ENCODE measurements at regions not wholly inside any gene's neighbourhood (a gene's known extent, or its start where the extent isn't known, plus 50 kb on each side); places are given as distances from the start of the nearest gene placed in this dataset.
"Not testable (repeated sequence)": the region's sequence is repeated elsewhere in the genome, so short reads cannot be mapped to it uniquely, and the experiment has no call there.

DNA sequence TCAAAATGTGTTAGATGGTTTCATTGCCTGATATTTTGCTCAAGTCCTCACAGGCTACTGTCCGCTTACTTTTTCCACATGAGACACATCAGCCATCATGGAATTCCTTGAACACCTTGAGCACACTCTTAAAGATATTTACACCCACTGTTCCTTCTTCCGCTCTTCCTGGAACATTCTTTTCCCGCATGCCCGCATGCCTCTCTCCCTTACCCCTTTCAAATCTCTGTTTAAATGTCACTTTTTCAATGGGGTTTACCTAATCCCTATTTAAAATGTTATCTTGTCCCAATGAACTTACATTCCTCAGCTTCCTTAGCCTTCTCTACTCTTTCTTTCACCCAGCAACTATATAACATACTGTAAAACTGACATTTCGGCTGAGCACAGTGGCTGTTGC, 503.3 kb upstream of the PTCHD4 start:
- Histone ChIP-seq H3K27ac (ENCODE audit: low read depth, low read length) (no peak overlapping the region), H3K4me3 (ENCODE audit: low read length) (no peak overlapping the region), H3K4me1 (ENCODE audit: insufficient read depth, low read length) (no peaks in the 10 kb centered on the region), H3K36me3 (ENCODE audit: insufficient read depth, low read length) (no peaks in the 10 kb centered on the region), H3K9me3 (ENCODE audit: low read length) (no peaks in the 10 kb centered on the region), H3K27me3 (ENCODE audit: insufficient read depth, low read length, poor library complexity, severe bottlenecking) (no peaks in the 10 kb centered on the region)
- H3K9me3 Mint-ChIP-seq, result peaks cover 2 to 17% (median 4%) of the 10 kb centered on the region in 5 donors
- CTCF ChIA-PET, result no interaction called here
- POLR2A ChIA-PET, result no interaction called here
- no peaks in the 10 kb centered on the region for H3K4me1 Mint-ChIP-seq
- H3K27ac Mint-ChIP-seq, result peak overlapping the region in 1 of 8 donors; percentile 38
- H3K27me3 Mint-ChIP-seq, result no peaks in the 10 kb centered on the region
- no peak overlapping the region for H3K4me3 Mint-ChIP-seq
- DNase-seq, result no peak
- no peaks in the 10 kb centered on the region for H3K36me3 Mint-ChIP-seq

DNA sequence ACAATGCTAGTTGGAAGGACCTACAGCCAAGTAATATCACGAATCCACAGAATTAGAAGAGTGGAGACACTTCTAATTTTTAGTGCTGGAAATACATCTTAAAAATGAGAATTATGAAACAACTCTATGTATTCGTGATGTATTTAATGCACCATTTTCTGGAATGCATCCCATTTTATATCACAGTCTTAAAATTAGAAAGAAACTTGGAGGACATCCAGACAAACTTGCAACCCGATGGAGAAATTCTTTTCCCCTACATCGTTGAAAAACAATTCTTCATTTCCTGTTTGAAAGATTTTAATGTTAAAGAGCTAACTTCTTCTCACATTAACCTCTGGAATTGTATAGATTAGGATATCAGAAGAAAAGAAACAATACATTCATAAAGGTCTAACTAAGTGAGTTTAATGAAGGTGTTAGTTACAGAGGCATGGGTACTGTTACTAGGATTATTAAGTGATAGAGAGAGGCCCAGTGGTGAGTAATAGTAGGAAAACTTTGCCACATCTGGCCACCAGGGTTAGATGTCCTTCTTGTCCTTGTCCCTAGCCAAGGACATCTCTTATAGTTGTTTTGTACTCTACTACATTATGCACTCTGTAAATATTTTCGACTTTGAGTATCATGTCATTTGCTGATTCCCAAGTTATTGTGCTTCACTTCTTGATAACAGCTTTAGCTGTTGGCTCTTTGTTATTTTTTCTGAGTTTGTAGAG, 502.4 kb upstream of the PTCHD4 start:
- CTCF ChIA-PET, result no interaction called here
- H3K9me3 Mint-ChIP-seq, result peaks cover 0 to 21% (median 5%) of the 10 kb centered on the region in 5 donors
- no peaks in the 10 kb centered on the region for H3K36me3 ChIP-seq (ENCODE audit: insufficient read depth, low read length)
- no peak overlapping the region for H3K4me3 ChIP-seq (ENCODE audit: low read length)
- POLR2A ChIA-PET, result no interaction called here
- H3K27ac Mint-ChIP-seq, result no peak overlapping the region
- DNase-seq, result no peak
- H3K4me1 ChIP-seq (ENCODE audit: insufficient read depth, low read length), result no peaks in the 10 kb centered on the region
- H3K27me3 Mint-ChIP-seq, result no peaks in the 10 kb centered on the region
- H3K27ac ChIP-seq (ENCODE audit: low read depth, low read length), result no peak overlapping the region
- H3K4me1 Mint-ChIP-seq, result no peaks in the 10 kb centered on the region
- no peaks in the 10 kb centered on the region for H3K9me3 ChIP-seq (ENCODE audit: low read length)
- H3K4me3 Mint-ChIP-seq, result no peak overlapping the region
- H3K36me3 Mint-ChIP-seq, result no peaks in the 10 kb centered on the region
- H3K27me3 ChIP-seq (ENCODE audit: insufficient read depth, low read length, poor library complexity, severe bottlenecking), result no peaks in the 10 kb centered on the region

- no peak for DNase-seq
- Histone ChIP-seq H3K4me1 (ENCODE audit: insufficient read depth, low read length) (no peaks in the 10 kb centered on the region), H3K4me3 (ENCODE audit: low read length) (no peak overlapping the region), H3K9me3 (ENCODE audit: low read length) (no peaks in the 10 kb centered on the region), H3K27ac (ENCODE audit: low read depth, low read length) (no peak overlapping the region), H3K36me3 (ENCODE audit: insufficient read depth, low read length) (no peaks in the 10 kb centered on the region), H3K27me3 (ENCODE audit: insufficient read depth, low read length, poor library complexity, severe bottlenecking) (no peaks in the 10 kb centered on the region)
- POLR2A ChIA-PET, result no interaction called here
- H3K4me3 Mint-ChIP-seq, result no peak overlapping the region
- CTCF ChIA-PET, result no interaction called here
- H3K9me3 Mint-ChIP-seq, result peaks cover 3 to 12% (median 4%) of the 10 kb centered on the region in 5 donors
- H3K36me3 Mint-ChIP-seq, result no peaks in the 10 kb centered on the region
- no peaks in the 10 kb centered on the region for H3K27me3 Mint-ChIP-seq
- no peaks in the 10 kb centered on the region for H3K4me1 Mint-ChIP-seq
- H3K27ac Mint-ChIP-seq, result no peak overlapping the region
These were observed 500.3 kb upstream of the PTCHD4 start for GRCh38 chr6:48611332-48611731.

DNA sequence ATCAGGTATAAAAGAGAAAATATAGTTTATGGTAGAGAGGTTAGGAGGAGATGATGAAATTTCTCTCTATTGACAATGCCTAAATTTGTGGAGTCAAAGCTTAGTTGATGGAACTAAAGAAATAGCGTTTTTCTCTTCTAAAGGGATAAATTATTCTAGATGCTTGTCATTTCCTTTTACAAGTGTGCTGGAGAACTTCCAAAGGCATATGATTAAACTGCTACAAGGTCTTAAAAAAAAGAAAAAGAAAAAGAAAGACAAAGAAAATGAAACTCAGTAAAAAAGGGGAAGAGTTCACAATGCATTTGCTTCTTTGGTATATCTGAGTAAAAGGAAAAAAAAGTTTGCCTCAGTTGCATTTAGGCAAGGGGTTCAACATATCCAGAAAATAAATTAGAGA, 499.8 kb upstream of the PTCHD4 start:
- no peak overlapping the region for H3K4me3 ChIP-seq (ENCODE audit: low read length)
- no peak overlapping the region for H3K4me3 Mint-ChIP-seq
- H3K4me1 ChIP-seq (ENCODE audit: insufficient read depth, low read length), result no peaks in the 10 kb centered on the region
- ChIA-PET POLR2A (no interaction called here), CTCF (no interaction called here)
- H3K27me3 ChIP-seq (ENCODE audit: insufficient read depth, low read length, poor library complexity, severe bottlenecking), result no peaks in the 10 kb centered on the region
- no peaks in the 10 kb centered on the region for H3K36me3 Mint-ChIP-seq
- no peak overlapping the region for H3K27ac Mint-ChIP-seq
- H3K4me1 Mint-ChIP-seq, result no peaks in the 10 kb centered on the region
- no peaks in the 10 kb centered on the region for H3K27me3 Mint-ChIP-seq
- no peaks in the 10 kb centered on the region for H3K36me3 ChIP-seq (ENCODE audit: insufficient read depth, low read length)
- H3K27ac ChIP-seq (ENCODE audit: low read depth, low read length), result no peak overlapping the region
- DNase-seq, result no peak
- no peaks in the 10 kb centered on the region for H3K9me3 ChIP-seq (ENCODE audit: low read length)
- H3K9me3 Mint-ChIP-seq, result peaks cover 3 to 14% (median 4%) of the 10 kb centered on the region in 5 donors

- Mint-ChIP-seq H3K4me1 (no peaks in the 10 kb centered on the region), H3K36me3 (no peaks in the 10 kb centered on the region), H3K4me3 (no peak overlapping the region), H3K27ac (no peak overlapping the region), H3K9me3 (peaks cover 4 to 12% (median 8%) of the 10 kb centered on the region in 5 donors), H3K27me3 (no peaks in the 10 kb centered on the region)
- no peak for DNase-seq
- POLR2A ChIA-PET, result no interaction called here
- H3K9me3 ChIP-seq (ENCODE audit: low read length), result no peaks in the 10 kb centered on the region
- no peak overlapping the region for H3K27ac ChIP-seq (ENCODE audit: low read depth, low read length)
- H3K4me3 ChIP-seq (ENCODE audit: low read length), result no peak overlapping the region
- H3K36me3 ChIP-seq (ENCODE audit: insufficient read depth, low read length), result no peaks in the 10 kb centered on the region
- no peaks in the 10 kb centered on the region for H3K4me1 ChIP-seq (ENCODE audit: insufficient read depth, low read length)
- no peaks in the 10 kb centered on the region for H3K27me3 ChIP-seq (ENCODE audit: insufficient read depth, low read length, poor library complexity, severe bottlenecking)
- CTCF ChIA-PET, result no interaction called here
These were observed 495.6 kb upstream of the PTCHD4 start for GRCh38 chr6:48606618-48607017.

GRCh38 chr6:48597951-48598350, 487.0 kb upstream of the PTCHD4 start:
- Histone ChIP-seq H3K4me3 (ENCODE audit: low read length) (no peak overlapping the region), H3K27ac (ENCODE audit: low read depth, low read length) (no peak overlapping the region), H3K27me3 (ENCODE audit: insufficient read depth, low read length, poor library complexity, severe bottlenecking) (no peaks in the 10 kb centered on the region), H3K4me1 (ENCODE audit: insufficient read depth, low read length) (no peaks in the 10 kb centered on the region), H3K9me3 (ENCODE audit: low read length) (no peaks in the 10 kb centered on the region), H3K36me3 (ENCODE audit: insufficient read depth, low read length) (no peaks in the 10 kb centered on the region)
- H3K27me3 Mint-ChIP-seq, result no peaks in the 10 kb centered on the region
- H3K4me3 Mint-ChIP-seq, result no peak overlapping the region
- H3K36me3 Mint-ChIP-seq, result no peaks in the 10 kb centered on the region
- H3K9me3 Mint-ChIP-seq, result peaks cover 4 to 16% (median 10%) of the 10 kb centered on the region in 5 donors
- DNase-seq, result no peak
- H3K27ac Mint-ChIP-seq, result no peak overlapping the region
- no peaks in the 10 kb centered on the region for H3K4me1 Mint-ChIP-seq
- ChIA-PET POLR2A (no interaction called here), CTCF (no interaction called here)

- no peaks in the 10 kb centered on the region for H3K4me1 ChIP-seq (ENCODE audit: insufficient read depth, low read length)
- H3K27ac ChIP-seq (ENCODE audit: low read depth, low read length), result no peak overlapping the region
- DNase-seq, result no peak
- no peaks in the 10 kb centered on the region for H3K4me1 Mint-ChIP-seq
- ChIA-PET POLR2A (no interaction called here), CTCF (no interaction called here)
- H3K27me3 ChIP-seq (ENCODE audit: insufficient read depth, low read length, poor library complexity, severe bottlenecking), result no peaks in the 10 kb centered on the region
- H3K9me3 ChIP-seq (ENCODE audit: low read length), result no peaks in the 10 kb centered on the region
- no peak overlapping the region for H3K27ac Mint-ChIP-seq
- H3K36me3 Mint-ChIP-seq, result no peaks in the 10 kb centered on the region
- no peak overlapping the region for H3K4me3 Mint-ChIP-seq
- H3K36me3 ChIP-seq (ENCODE audit: insufficient read depth, low read length), result no peaks in the 10 kb centered on the region
- H3K4me3 ChIP-seq (ENCODE audit: low read length), result no peak overlapping the region
- H3K27me3 Mint-ChIP-seq, result no peaks in the 10 kb centered on the region
- H3K9me3 Mint-ChIP-seq, result peaks cover 3 to 16% (median 14%) of the 10 kb centered on the region in 5 donors
These were observed 485.8 kb upstream of the PTCHD4 start for GRCh38 chr6:48596830-48597229.

DNA sequence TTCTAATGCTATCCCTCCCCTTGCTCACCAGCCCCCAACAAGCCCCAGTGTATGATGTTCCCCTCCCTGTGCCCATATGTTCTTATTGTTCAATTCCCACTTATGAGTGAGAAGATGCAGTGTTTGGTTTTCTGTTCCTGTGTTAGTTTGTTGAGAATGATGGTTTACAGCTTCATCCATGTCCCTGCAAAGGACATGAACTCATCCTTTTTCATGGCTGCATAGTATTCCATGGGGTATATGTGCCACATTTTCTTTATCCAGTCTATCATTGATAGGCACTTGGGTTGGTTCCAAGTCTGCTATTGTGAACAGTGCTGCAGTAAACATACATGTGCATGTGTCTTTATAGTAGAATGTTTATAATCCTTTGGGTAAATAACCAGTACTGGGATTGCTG, 480.2 kb upstream of the PTCHD4 start:
- CTCF ChIA-PET; H3K4me1 ChIP-seq (ENCODE audit: insufficient read depth, low read length); H3K9me3 ChIP-seq (ENCODE audit: low read length); H3K27ac ChIP-seq (ENCODE audit: low read depth, low read length); H3K27me3 ChIP-seq (ENCODE audit: insufficient read depth, low read length, poor library complexity, severe bottlenecking); H3K4me3 ChIP-seq (ENCODE audit: low read length); H3K27me3 Mint-ChIP-seq; POLR2A ChIA-PET; H3K36me3 Mint-ChIP-seq; H3K27ac Mint-ChIP-seq; H3K4me1 Mint-ChIP-seq; H3K36me3 ChIP-seq (ENCODE audit: insufficient read depth, low read length); DNase-seq; H3K4me3 Mint-ChIP-seq: not testable (repeated sequence)
- H3K9me3 Mint-ChIP-seq, result peaks cover 6 to 24% (median 14%) of the 10 kb centered on the region in 5 donors

- no peaks in the 10 kb centered on the region for H3K9me3 ChIP-seq (ENCODE audit: low read length)
- ChIA-PET POLR2A (no interaction called here), CTCF (no interaction called here)
- H3K27ac Mint-ChIP-seq, result no peak overlapping the region
- DNase-seq, result no peak
- no peaks in the 10 kb centered on the region for H3K27me3 Mint-ChIP-seq
- no peak overlapping the region for H3K27ac ChIP-seq (ENCODE audit: low read depth, low read length)
- H3K4me1 Mint-ChIP-seq, result no peaks in the 10 kb centered on the region
- H3K36me3 ChIP-seq (ENCODE audit: insufficient read depth, low read length), result no peaks in the 10 kb centered on the region
- H3K4me1 ChIP-seq (ENCODE audit: insufficient read depth, low read length), result no peaks in the 10 kb centered on the region
- H3K4me3 ChIP-seq (ENCODE audit: low read length), result no peak overlapping the region
- H3K36me3 Mint-ChIP-seq, result no peaks in the 10 kb centered on the region
- no peaks in the 10 kb centered on the region for H3K27me3 ChIP-seq (ENCODE audit: insufficient read depth, low read length, poor library complexity, severe bottlenecking)
- H3K4me3 Mint-ChIP-seq, result no peak overlapping the region
- H3K9me3 Mint-ChIP-seq, result peaks cover 0 to 21% (median 2%) of the 10 kb centered on the region in 5 donors
These were observed 473.8 kb upstream of the PTCHD4 start for GRCh38 chr6:48584846-48585245.

All from CD8-positive, alpha-beta memory T cell (primary cell).